ENCODE measurements at regions not wholly inside any gene's neighbourhood (a gene's known extent, or its start where the extent isn't known, plus 50 kb on each side); places are given as distances from the start of the nearest gene placed in this dataset.
A peak's percentile ranks its signal among the peaks of the same experiment; 100 is the strongest.

DNA sequence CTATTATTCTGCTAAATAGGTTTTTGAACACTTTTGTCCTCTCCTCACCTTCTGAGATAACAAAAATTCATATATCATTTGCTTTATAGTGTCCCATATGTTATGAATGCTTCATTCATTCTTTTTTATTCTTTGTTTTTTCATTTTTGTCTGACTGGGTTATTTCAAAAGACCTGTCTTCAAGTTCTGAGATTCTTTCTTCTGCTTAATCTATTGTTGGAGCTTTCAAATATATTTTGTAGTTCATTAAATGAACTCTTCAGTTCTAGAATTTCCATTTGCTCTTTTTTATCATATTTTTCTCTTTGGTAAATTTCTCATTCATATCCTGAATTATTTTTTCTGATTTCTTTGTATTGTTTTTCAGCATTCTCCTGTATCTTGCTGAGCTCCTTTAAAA is 53.1 kb upstream of the SCIN start:
- H3K4me3 ChIP-seq (ENCODE audit: low read depth, low read length): no peak overlapping the region
- TF ChIP-seq, protein P1, sequence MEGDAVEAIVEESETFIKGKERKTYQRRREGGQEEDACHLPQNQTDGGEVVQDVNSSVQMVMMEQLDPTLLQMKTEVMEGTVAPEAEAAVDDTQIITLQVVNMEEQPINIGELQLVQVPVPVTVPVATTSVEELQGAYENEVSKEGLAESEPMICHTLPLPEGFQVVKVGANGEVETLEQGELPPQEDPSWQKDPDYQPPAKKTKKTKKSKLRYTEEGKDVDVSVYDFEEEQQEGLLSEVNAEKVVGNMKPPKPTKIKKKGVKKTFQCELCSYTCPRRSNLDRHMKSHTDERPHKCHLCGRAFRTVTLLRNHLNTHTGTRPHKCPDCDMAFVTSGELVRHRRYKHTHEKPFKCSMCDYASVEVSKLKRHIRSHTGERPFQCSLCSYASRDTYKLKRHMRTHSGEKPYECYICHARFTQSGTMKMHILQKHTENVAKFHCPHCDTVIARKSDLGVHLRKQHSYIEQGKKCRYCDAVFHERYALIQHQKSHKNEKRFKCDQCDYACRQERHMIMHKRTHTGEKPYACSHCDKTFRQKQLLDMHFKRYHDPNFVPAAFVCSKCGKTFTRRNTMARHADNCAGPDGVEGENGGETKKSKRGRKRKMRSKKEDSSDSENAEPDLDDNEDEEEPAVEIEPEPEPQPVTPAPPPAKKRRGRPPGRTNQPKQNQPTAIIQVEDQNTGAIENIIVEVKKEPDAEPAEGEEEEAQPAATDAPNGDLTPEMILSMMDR (IDR thresholded peaks at IDR 0.05; ENCODE audit: low read depth, low read length): no peak

DNA sequence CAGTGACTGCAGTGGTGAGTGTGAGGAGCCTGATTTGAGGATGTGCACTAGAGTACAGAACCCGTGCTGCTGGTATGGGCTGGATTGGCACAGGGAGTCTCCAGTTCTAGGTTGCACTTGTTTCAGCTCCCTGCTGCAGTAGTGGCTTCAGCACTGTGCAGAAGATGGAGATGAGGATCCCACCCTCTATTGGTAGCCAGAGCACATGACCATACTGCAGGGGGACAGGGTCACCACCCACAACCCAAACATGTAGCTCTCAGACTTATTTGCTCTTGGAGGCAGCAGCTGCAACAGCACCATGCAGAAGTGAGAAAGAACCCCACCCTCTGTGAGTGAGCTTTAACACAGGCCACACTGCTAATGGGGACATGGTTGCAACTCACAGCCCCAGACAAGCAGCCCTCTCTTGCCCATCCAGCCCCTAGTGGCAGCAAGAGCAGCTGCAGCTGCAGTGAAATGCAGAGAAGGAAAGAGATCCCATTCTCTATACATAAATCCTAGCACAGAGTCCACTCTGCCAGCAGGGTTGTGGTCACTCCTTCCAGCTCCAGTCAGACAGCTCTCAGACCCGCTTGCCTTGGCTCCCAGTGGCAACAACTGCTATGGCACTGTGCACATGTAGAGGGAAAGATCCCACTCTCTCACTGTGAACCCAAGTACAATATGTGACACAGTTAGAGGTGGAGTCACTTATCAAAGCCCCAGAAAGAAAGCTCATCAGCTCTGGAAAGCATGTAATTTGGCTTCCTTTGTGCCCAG is 51.4 kb upstream of the SCIN start:
- TF ChIP-seq, protein P1 (IDR thresholded peaks at IDR 0.05; ENCODE audit: low read depth, low read length): peak; percentile 63

DNA sequence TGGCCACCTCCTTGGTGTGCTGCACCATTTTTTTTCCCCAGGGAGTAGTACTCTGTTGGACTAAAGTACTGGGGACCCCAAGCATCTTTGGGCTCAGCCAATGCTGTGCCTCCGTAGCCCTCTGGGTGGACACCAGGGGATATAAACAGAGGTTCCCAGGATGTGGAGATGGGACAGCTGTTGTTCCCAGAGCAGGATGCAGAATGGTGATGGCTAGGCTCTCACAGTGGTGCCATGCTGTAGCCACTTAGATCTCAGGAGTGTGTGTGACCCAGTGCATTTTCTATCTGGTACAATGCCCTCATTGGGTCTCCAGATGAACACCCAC is 50.9 kb upstream of the SCIN start:
- TF ChIP-seq, protein P1 (IDR thresholded peaks at IDR 0.05; ENCODE audit: low read depth, low read length): no peak

More for the DNA sequence above, 51.4 kb upstream of the SCIN start:
- no peak overlapping the region for H3K4me3 ChIP-seq (ENCODE audit: low read depth, low read length)

More for the DNA sequence above, 50.9 kb upstream of the SCIN start:
- no peak overlapping the region for H3K4me3 ChIP-seq (ENCODE audit: low read depth, low read length)
